Right ventricle myocardium inferior (tissue), 1 donor: ENCODE measurements at regions not wholly inside any gene's neighbourhood (a gene's known extent, or its start where the extent isn't known, plus 50 kb on each side); places are given as distances from the start of the nearest gene placed in this dataset.

Experiments
- ATAC-seq: fragments of 200-7000 bp; cut with Tn5 transposase; one replicate; pipeline ENCODE4 v1.9.1; 2020; ENCODE audit warnings: mild to moderate bottlenecking, moderate library complexity
- DNase-seq: peaks from one replicate; pipeline ENCODE4 v3.0.0; 2021; ENCODE audit errors: missing footprints
- intact Hi-C: fragments of 100-400 bp; cut with DNase I; formaldehyde crosslinking; loops from one replicate; pipeline ENCODE4 v1.11.0; 2022
- donor health status: DM: no; HTN: yes; CAD: no; lungs with severe emphysema.

GRCh38 chr2:8586457-8587051, 95.3 kb upstream of the ID2 start:
- DNase-seq = peak; percentile 59
- ATAC-seq = no peak
- intact Hi-C loops = no loop called here

- intact Hi-C loops = no loop called here
- no peak for ATAC-seq
Observed at GRCh38 chr2:8587251-8587791, 94.5 kb upstream of the ID2 start.

DNA sequence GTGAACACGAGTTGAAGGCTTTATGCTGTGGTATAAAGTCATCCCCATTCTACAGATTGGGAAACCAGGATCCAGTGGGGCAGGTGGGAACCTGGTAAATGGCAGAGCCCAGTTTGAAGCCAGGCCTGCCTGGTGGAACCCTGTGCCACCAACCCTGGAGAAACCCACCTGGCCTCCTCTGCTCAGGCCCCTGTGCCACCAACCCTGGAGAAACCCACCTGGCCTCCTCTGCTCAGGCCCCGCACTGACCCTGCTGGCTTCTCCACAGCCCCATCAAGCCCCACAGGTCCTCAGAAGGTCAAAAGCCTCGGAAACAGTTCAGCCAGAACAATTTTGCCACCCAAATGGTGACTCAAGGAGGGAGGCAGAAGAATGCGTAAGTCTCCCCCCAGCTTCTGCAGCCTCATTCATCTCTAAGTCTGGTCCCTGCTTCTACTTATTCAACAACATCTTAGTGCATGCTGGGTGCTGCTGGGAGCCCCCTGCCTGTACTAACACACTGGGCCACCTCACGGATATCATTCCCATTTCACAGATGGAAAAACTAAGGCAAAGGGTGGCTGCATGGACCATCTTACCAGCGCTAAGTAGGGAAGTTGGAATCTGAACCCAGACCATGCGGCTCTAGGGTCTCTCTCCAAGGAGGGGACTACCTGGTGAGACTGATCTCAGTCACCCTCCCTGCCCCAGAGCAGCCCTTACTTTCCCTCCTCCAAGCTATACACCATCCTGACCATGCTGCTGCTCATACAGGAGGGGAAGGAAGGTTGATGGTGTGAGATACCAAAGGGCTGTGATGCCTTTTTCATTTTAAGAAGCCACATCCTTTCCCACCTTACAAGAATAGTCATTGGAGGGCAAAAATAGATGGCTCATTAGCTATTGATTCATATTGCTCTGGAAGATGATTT, 93.7 kb upstream of the ID2 start:
- intact Hi-C loops = no loop called here
- no peak for DNase-seq
- ATAC-seq = no peak

More at GRCh38 chr2:8587251-8587791, 94.5 kb upstream of the ID2 start:
- no peak for DNase-seq

DNA sequence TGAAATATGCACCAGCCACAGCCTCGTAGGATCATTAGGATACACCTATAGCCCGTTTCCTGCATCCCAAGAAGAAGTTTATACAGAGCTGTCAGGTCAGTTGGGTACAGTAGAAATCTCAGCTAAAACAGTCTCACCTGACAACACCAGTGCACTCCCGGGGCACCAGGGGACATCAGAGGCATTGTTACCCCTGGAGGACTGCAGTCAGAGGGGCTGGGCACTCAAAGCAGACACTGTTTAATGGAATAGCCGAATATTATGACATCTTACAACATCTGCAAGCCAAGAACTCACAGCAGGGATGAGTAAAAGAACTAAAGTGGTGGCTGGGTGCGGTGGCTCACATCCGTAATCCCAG, 93.0 kb upstream of the ID2 start:
- DNase-seq (no peak), ATAC-seq (no peak)
- intact Hi-C loops = no loop called here

- intact Hi-C loops = no loop called here
- no peak for DNase-seq
- no peak for ATAC-seq
Observed at GRCh38 chr2:8589721-8590120, 92.1 kb upstream of the ID2 start.

GRCh38 chr2:8590938-8591337, 90.9 kb upstream of the ID2 start:
- DNase-seq (no peak), ATAC-seq (peak; percentile 40)
- intact Hi-C loops = no loop called here

DNA sequence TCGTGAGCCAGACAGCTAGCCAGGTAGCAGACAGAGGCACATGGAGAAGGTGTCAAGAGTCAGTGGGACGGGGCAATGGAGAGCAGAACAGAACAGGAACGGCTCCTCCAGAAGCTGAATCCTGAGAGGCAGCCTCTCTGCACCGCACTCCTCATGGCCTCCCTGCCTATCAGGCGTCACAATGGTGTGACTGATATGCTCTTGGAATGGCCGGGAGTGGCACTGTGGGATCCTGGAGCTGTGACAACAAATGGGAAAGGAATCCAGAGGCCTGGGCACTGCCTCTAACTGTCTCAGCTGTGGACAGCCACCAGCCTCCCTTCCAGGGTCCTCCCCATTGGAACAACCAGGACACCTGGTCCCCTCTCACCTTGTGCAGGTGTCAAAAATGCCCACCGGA, 89.1 kb upstream of the ID2 start:
- DNase-seq (no peak), ATAC-seq (peak; percentile 72)
- intact Hi-C loops = no loop called here

DNA sequence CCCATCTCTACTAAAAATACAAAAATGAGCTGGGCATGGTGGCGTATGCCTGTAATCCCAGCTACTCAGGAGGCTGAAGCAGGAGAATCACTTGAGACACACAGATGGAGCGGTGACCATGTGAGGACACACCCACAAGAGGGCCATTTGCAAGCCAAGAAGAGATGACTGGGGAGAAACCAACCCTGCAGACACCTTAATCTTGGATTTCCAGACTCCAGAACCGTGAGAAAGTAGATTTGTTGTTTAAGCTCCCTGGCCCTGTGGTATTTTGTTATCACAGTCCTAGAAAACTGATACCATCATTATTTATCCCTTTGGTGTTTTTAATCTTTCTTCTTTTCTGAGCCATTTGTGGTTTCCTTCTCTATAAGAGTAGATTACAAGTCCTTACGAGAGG, 88.6 kb upstream of the ID2 start:
- ATAC-seq (no peak), DNase-seq (no peak)
- intact Hi-C loops = no loop called here

DNA sequence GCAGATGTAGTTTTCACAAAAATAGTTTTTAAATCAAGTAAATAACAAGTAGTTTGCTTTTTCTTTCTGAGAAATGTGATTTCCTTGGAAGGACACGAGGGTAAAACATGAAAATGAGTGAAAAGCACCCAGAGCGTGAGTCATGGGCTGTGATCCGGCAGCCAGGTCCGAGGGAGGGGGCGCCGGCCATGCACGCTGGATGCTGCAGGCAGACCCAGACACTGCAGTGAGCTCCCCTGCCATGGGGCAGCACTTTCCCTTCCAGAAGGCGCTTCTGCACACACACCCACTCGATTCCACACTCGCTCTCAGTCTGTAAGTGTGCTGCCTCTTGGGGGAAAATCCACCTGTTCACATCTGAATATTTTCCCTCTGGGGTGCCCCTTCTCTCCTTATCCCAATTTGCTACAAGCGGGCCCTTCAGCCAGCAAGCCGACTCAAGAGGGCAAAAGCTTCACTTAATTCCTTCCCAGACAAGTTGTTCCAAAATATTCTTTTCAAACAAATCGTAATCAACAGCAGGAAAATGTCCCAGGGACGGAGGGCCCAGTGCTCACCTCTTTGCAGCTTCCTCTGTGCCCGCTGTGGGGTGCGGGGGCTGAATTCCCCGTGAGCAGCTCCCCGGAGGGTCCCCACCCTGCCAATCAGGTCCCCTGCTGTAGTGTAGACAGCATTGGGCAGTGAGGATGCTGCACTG, 87.0 kb upstream of the ID2 start:
- ATAC-seq = no peak
- no peak for DNase-seq
- intact Hi-C loops = no loop called here

DNA sequence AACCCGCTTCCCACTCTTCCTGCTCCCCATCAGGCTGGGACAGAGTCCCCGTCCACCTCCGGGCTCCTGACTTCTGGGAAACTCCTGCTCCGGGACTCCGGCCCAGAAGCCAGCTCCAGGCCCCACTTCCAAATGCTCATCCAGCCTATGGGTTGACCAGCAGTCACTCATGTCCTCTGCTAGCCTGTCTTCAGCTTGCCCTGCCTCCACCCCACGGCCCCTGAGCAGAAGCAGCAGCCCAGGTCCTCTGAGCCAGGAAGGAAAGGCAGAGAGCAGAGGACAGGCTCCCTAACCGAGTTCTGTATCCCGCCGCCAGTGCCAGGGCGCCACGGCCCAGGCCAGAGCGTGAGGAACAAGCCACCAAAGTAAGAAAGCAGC, 86.4 kb upstream of the ID2 start:
- DNase-seq (no peak), ATAC-seq (no peak)
- intact Hi-C loops = no loop called here

DNA sequence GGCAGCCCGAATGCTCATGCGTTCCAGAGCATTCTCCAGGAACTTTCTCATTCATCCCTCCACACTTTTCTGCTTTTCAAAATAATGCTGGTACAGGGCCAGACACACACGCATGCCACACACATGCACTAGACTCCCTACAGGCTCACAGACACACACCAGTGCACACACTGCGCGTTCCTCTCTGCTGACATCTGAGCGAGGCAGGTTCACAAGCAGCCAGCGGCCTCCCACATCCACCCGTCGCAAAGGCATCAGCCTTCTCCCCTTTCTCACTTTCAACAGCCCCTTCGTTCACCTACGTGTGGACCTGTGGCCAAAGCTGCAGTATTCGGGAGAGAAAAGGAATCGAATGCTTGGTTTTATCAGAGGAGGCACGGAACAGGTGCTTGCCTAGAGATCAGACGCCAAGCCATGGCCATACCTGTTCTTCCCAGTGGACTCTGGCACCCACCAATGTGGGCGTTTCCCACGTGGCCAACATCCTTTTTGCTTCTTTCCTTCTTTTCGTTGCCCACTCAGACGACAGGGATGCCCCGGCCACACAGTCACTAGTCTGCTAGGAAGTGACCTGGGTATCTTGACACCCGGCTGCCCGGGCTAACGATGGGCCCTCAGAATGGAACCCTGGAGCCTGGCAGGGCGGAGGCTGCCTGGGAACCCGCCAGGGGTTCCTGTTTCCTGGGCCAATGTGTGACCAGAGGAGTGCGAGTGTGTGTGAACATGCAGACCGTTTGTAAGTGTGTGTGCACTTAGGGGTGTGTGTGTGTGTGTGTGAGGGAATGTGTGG, 85.8 kb upstream of the ID2 start:
- intact Hi-C loops = no loop called here
- DNase-seq (peak; percentile 68), ATAC-seq (no peak)

DNA sequence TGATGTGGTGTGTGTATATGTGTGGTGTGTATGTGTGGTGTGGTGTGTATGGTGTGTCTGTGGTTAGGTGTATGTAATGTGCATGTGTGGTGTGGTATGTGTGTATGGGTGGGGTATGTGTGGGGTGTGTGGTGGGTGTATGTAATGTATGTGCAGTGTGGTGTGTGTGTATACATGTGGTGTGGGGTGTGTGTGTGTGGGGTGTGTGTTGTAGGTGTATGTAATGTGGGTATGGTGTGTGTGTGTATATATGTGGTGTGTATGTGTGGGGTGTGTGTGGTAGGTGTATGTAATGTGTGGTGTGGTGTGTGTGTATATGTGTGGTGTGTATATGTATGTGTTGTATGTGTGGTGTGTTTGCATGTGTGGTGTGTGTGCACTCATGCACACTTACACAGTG, 84.8 kb upstream of the ID2 start:
- DNase-seq (no peak), ATAC-seq (no peak)
- intact Hi-C loops = no loop called here

DNA sequence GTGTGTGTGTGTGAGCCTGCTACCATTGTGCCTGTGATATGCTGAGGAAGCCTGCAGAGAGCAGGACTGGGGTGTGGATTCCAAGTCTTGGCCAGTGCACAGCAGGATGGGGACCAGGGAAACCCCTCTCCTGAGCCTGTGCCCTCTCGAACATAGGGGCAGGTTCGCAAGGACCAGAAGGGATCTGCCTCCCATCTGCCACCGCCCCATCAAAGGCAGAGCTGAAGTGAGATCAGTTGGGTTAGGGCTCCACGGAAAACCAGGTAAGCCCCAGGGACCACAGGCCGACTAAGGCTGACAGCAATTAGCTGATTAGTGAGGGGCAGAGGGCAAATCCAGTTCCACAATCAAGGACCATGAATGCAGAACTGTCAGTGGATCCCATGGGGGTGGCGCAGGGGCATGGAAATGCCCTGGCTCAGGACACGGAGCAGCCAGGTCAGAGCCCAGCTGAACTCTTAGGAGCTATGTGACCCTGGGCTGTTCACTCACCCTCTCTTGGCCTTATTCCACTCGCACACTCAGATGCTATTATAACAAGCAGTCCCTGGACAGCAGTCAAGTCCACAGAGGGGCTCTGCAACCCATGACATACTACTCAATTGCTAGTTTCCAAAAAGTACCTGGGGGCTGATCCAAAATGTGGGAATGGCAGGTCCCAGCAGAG, 84.2 kb upstream of the ID2 start:
- ATAC-seq = no peak
- intact Hi-C loops = no loop called here
- DNase-seq = no peak

- ATAC-seq = peak; percentile 57
- peak; percentile 74 for DNase-seq
- intact Hi-C loops = no loop called here
Observed at GRCh38 chr2:8598295-8599165, 83.3 kb upstream of the ID2 start.

DNA sequence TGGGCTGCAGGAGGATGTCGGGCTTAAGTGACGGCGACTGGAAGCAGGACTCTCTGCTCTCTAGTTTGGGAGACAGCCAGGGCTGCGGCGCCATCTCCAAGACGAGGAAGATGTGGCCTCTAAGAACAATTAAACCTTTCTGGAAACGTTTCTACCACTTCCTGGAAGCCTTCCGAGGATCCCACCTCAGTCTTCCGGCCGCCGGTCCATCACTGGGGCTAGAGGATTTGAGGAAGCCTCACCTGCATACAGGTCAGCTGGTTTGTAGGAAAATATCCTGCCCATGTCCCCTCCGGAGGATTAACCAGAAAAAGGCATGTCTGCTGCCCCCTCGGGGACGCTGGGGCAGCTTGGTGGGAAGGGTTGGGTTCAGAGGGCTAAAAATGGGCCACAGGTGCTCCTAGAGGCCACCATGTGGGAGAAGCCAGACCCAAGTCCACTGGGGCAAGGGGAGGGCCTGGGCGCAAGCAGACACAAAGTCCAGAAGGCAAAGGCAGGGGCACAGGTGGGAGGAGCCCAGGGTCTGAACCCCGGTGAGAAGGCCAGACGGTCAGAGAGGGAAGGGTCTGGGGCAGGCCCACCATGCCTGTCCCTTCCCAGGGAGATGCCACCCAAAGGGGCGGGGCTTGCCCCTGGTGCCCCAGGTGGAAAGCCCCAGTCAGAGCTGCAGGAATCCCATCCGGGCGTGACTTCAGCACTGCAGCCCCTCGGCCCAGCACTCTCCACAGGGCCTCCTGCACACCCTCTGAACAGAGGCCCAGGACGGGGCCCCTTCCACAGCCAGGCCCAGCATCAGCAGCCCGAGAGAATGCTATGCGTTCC, 82.2 kb upstream of the ID2 start:
- ATAC-seq = no peak
- DNase-seq = no peak
- intact Hi-C loops = no loop called here

GRCh38 chr2:8600456-8600855, 81.4 kb upstream of the ID2 start:
- ATAC-seq (no peak), DNase-seq (no peak)
- intact Hi-C loops = no loop called here

DNA sequence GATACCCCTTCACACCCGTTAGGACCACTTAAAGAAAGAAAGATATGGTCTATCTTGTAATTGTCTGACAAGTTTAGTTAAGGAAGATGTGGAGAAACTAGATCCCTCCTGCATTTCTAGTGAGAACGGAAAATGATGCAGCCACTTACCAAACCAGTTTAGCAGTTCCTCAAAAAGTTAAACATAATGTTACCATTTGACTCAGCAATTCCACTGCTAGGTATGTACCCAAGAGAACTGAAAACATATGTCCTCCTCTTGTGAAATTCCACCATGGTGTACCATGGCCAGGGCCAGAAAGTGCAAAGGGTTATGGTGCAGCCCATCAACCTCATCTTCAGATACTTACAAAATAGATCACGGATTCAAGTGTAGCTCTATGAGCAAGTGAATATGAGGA, 79.0 kb upstream of the ID2 start:
- DNase-seq (no peak), ATAC-seq (no peak)
- intact Hi-C loops = no loop called here
